Right forelimb (tissue), 1 donor: ENCODE measurements at regions not wholly inside any gene's neighbourhood (a gene's known extent, or its start where the extent isn't known, plus 50 kb on each side); places are given as distances from the start of the nearest gene placed in this dataset.

Experiments
- DNase-seq: peaks from one replicate; pipeline ENCODE4 v3.0.0-alpha.2; 2018

DNA sequence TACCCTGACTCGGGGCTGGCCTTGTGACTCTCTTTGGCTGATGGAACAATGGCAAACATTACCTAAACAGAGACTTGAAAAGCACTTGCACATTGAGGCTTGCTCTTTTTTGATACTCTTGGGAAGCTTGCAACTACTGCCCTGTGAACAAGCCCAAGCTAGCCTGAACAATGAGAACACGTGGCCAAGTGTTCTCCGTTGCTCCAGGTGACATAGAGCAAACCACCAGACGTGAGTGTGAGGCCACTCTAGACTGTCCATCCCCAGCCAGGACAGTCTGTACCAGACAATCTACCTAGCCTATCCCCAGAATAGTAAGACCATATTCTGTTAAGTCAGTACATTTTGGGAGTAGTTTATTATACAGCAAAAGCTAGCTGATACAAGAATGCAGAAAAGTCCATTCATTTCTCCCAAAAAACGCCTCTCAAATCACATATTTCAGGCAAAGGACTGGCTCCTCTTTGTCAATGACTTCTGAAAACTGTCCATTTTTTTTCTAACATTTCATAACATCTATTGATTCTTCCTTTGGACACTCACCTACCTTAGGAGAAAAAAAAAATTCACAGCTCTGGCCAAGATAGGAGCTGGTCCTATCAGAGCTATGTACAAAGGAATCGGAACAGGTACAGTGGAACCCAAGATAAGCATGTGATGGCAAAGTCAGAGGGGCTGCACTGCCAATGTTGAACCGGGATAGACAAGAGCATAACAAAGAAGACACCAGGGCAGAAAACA lies 142.1 kb upstream of the PKDCC start:
- no peak for DNase-seq

DNA sequence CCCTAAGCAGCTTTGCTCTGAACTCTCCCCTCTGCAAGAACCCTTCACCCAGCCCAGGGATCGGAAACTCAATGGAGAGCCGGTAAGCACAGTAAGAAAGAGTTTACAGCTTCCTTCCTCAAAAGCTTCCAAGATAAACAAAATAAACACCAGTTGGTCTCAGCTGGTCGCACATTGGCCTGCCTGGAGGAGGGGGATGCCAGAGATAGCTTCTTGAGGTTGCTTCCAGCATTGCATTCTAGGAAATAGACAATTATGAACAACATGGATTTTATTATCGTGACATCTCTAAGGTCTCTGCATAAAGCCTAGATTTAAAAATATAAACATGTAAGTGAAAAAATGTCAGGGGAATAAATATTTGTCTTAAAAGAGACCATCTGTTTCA lies 141.5 kb upstream of the PKDCC start:
- DNase-seq: no peak

DNA sequence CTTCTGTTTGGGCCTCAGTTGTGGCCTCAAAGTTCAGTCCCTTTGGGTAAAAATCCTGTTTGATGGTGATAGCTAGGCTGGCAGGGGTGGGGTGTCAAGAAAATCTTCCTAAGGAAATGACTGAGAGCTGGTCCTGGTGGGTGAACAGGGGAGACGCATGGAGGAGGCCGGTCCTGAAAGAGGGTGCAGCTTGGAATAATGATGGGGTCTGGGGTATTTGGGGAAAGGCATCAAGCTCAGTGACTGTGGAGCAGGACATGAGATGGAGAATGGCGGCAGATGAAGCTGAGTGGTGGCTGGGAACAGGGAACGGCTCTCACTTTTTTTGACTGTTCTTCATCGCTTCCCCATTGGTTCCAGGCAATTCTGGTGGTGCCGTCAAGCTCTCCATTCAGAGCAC lies 140.7 kb upstream of the PKDCC start:
- no peak for DNase-seq

DNA sequence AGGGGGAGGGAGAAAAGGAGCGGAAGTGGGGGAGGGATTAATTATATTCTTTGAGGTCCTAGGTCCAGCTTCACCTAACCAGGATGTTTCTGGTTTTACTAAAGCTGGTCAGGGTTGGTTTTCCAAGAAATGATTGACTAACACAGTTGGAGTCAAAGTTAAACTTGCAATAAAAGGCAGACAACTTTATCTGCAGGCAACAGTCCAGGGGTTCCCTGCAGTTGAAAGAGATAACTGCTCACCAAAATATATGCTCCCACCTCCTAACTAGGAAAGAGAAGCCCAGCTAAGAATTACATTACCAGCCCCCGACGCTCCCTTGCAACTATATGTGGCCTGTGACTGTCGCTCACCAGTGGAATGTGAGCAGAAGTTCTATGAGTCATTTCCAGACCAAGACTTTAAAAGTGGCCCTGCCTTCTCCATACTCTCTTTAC lies 140.0 kb upstream of the PKDCC start:
- DNase-seq: no peak

DNA sequence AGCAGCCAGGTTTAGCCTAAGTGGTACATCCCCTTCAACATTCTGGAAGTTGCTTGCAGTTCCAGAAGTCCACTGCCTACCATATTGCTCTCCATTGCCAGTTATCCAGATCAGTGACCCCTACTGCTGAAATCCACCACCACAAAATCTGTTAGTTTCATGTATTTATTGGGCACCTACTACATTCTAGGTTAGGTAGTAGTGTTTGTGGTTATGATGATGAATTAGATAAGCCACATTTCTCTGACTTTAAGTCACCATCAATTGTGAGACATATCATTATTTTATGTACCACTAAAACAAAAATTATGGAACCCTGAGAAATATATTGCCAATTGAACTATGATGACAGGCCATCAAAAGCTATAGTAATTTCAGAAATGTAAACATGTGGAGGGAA lies 139.5 kb upstream of the PKDCC start:
- no peak for DNase-seq

DNA sequence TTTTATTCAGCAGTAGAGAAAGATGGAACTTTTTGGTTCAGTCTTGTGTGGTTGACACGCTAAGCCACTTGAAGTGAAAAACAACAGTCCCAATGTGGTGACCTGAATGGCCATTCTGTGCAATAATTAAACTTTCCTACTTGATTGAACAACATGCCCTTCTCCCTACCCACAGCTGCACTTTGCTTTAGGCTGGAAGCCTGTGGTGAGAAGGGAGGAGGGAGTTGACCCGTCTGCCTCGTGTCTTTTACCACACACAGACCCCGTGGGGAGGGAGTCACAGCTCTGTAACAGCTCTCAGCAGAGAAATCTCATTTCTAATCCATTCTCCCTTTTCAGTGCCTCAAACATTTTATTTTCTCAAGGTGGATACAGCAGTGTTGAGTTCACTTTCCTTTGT lies 138.2 kb upstream of the PKDCC start:
- DNase-seq: no peak

DNA sequence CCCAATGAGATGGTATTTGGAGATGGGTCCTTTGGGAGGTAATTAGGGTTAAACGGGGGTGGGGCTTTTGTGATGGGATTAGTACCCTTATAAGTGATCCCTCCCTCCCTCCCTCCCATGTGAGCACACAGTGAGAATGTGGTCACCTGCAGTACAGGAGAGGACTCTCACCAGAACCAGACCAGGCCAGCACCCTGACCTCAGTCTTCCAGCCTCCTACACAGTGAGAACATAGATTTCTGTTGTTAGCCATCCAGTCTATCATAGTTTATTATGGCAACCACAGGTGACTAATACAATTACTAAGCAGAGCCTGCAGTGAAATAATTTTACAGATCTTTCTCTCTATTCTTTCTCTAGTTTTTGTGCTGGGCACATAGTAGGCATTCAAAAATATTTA lies 137.7 kb upstream of the PKDCC start:
- no peak for DNase-seq

DNA sequence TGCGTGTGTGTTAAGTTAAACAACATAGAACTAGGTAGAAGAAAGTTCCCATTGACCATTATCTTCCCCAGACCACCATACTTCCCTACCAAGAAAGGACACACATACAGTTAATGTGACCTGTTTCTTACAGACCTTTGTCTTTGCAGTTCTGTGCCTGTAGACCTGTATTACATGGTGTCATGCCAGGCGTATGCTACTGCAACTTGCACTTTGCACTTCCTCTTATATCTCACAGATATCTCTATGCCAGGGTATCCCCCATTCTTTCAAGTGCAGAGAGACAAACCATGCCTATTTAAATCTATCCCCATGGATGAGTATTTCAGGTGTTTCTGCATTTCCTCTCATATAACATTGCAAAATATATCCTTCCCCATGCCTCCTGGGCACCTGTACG lies 136.8 kb upstream of the PKDCC start:
- no peak for DNase-seq

DNA sequence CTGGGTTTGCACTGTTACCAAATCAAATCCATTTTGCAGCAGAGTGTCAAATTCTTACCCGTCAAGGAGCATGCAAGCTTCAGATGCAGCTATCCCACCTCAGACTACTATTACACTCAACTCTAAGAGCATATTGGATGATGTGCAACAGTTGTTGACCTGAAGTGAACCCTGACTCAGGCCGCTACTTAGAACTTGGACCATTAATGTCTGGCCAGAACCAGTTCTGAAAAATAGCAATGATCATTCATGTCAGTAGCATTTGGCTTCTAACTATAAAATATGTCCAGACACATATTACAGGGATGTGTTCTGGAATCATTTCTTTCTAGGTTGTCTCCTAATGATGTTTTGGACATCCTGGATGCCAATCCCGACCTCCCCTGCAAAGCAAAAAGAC lies 135.5 kb upstream of the PKDCC start:
- DNase-seq: no peak

DNA sequence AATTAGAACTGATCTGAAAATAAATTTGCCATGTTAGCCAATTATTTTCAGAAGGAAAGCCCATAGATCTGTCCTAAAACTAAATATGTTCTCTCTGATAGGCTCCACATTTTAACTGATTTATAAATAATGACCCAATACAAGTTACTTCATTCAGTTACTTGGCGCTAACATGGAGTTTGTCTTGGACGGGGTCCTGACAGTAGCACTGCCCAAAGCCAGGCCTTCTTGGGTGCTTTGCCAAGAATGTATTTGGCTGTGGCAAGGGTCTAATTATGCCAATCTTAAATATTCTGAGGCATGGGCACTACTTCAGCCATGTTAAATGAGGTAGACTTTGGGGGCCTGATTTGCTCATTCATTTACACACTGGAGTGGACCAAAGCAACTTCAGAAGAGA lies 135.0 kb upstream of the PKDCC start:
- no peak for DNase-seq

DNA sequence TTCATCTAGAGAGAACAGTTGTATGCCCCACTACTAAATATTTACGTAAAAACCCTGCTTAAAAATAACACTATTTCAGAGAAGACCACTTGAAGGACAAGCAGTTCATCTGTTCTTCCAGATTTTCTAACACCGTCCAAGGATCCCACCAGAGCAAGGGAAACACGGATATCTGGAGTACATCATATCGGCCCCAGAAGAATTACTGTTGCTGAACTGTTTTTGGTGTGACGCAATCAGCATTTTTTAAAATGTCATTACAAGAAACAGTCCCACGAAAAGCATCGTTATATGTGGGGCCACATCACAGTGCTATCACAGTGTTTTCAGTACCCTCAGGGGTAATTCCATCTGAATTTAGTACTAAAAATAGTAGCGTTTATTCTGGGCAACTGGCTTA lies 134.5 kb upstream of the PKDCC start:
- DNase-seq: no peak

DNA sequence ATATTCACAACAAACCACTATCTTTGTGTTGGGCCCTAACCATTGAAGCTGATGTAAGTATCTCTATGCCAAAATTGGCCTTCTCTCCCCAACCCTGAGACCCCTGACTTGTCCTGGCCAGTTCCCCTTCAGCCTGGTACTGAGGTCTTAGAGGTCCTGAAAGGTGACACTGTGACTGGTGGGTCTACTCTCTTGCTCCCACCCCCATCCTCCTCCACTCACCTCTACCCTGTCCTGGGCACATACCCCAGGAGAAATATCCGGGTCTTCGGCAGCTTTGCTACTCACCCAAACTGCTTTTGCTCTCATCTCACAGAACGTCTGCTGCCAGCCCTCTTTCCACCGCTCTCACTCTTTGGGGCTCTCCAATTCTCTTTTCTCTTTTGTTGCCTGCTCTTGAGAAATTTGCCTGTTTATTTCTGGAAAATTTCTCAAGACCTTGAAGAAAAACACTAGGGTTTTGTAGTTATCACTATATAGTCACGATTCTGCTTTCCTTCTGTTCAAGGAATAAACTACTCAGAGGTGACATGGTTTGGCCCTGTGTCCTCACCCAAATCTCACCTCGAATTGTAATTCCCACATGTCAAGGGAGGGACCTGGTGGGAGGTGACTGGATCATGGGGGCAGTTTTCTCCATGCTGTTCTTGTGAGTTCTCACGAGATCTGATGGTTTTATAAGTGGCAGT lies 133.8 kb upstream of the PKDCC start:
- no peak for DNase-seq

DNA sequence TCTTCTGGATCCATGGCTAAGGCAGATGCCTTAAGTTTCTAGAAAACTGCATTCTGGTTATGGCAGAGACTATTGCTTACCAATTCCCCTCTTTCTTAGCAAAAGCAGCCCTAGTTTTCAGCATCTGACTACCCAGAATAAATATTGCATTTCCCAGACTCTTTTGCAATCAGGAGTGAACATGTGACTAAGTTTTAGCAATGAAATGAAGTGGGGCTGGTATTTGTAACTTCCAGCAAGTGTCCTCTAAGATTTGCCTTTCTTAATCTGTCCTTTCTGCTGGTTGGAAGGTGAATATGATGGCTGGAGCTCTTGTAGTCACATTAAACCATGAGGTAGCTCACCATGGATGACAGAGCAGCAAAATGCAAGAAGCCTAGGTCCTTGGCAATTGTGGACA lies 132.9 kb upstream of the PKDCC start:
- DNase-seq: no peak

DNA sequence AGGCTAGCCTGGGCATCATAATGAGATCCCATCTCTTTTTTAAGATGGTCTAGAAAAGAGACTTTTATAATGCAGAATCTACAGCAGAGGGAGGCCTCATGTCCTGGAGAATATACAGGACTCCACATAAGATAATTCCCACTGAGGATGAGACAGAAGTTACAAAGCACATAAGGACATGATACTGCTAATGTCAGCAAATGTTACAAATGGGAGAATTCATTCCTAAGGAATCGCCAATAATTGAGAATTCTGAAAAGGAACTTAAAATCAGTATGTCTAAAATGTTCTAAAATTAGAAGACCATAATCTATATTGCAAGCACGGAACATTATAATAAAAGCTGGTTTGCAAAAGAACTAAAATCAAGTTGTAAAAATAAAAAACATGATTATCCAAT lies 131.6 kb upstream of the PKDCC start:
- no peak for DNase-seq

DNA sequence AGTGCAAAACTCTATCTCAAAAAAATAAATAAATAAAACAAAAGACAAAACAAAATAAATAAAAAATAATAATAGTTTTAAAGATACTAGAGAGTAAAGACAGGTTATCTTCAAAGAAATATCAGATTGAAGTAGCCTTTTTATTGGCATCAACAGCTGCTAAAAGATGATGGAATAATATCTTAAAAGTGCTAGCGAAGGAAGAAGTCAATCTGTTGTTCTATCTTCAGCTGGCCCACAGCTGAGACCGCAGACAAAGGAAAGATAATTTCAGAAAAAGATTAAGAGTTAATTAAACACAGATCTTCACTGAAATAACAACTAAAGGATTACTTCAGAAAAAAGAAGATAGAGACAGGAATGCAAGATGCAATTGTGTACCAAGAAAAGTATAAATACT lies 130.2 kb upstream of the PKDCC start:
- DNase-seq: no peak

DNA sequence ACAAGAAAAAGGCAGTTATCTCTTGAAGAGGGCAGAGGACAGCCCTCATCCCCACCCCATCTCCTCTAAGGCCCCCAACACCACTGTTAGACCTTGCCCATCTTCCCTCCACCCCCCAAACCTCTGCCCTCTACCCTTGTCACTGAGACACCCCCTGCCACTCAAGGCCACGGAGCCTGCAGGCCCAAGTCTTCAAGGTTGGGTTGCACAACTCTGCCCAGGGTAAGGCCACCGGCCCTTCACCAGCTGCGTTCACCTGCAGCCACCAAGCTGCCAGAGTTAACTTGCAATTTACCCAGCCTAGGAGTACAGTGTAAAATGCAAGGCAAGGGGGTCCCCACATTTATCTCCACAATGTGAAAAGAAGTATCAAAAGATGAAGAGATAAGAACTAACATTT lies 128.7 kb upstream of the PKDCC start:
- DNase-seq: no peak

DNA sequence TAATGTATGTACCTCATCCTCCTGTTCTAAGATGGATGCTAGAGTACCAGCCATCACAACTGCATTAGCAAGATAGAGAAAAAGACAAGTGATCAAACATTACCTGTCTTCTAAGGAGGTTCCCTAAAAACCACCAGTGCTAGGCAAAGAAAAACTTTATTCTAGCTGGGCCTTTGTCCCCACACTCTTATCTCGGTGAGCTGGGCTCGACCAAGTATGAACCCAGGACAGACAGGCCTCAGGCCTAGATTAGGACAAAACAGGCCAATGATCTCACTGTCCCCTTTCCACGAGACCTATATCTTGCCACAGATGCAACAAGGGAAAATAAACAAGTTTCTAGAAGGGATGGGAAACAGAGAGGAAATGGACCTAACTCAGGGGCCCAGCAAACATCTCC lies 127.6 kb upstream of the PKDCC start:
- DNase-seq: no peak

DNA sequence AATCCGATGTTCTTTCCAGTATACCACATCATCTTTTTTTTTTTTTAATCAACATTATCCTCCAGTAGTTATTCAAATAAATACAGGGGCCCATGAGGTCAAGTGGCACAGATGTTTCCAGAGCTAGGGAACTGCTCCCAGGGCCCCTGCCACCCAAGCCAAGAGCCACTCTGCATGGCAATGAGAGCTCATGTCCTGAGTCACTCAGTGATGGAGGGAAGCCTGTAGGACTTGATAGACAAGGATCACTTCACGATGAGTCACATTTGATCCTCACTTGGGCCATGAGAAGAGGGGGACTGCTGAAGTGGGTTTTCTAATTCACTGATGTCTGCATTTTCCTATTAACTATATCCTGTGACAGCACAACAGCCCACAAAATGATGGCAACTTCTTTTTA lies 127.0 kb upstream of the PKDCC start:
- no peak for DNase-seq

DNA sequence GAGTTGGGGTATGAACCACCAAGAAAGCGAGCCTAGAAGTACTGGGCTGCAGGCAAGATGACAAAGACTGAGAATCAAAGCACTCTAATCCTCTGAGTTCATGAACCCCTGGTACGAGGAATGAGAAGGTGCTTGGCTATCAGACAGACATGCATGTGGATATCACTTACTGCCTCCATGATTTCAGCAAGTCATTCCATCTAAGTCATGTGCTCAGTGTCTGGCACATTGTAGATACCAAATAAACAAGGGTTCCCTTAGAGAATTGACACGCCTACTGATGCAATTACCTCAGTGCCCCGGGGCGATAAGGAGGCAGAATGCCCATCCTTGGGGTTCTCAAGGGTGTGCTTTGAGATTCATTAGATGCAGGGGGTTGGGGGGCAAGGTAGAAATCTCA lies 125.6 kb upstream of the PKDCC start:
- DNase-seq: no peak

DNA sequence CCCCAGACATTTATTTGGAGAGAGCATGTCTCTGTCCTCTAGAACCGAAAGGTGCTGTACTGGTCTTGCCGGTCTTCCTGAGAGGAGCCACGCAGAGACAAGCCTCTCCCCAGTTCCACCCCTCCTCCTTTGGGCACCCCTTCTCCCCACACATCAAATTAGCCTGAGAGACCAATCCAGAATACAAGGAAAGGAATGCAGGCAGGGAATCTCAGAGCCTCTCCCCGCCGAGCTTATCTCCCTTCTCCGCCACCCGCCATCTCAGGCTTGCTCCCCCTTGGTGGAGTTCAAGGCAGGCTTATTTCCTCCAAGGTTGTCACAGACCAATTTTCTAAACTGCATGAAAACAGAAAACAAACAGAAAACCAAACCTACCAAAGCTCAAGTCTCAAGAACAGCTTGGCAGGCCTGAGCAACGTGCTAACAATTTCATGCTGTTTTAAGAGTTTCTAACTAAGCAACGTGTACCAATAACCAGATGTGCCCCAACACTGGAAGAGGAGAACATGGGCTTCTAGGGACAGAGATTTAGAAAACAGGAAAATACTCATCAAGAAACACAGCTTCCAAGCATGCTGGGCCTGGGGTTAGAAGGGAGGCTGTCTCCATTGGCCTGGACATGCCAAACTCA lies 124.5 kb upstream of the PKDCC start:
- DNase-seq: no peak

DNA sequence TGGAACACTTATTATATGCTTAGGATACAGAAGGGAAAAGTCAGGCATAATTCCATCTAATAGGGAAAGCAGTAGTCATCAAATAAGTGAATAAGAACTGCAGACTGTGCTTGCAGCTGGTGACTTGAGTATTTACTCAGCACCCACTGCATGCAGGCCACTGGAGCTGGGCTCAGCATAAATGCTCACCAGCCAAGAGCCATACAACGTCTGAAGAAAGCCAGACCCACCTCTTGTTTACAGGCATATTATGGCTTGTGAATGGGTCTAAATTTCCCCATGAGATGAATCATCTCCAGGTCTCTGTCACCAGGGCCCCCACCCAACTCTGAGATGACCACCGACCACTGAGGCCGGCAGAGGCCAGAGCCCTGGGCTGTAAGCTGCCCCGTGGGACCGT lies 123.8 kb upstream of the PKDCC start:
- DNase-seq: no peak

DNA sequence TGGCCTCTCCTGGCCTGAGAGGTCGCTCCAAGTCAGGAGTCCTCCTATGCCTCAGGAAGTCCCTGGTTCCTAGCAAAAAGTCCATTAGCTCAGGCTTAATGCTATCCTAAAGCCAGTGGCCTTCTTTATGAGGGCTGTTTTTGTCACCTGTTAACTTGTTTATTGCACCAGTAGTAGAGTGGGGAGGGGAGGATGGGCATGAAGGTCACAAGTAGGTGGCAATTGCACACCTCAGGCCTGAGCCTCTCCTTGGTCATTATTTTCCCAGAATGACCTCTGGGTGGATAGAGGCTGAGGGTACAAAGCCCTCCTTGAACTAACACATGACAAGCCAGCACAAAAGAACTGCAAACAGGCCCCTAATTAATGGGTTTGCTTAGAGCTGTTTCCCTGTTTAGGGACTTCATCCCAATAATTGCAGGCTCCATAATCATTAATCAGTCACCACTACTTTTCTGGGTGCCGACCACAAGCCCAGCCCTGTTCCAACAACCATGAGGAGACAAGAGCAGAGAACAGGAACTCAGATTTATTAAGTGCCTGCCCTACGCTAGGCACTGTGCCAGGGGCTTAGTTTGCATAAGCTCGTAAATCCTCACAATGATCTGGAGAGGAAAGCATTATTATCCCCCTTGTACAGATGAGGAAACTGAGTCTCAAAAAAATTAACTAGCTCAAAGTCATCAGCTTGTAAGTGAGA lies 123.0 kb upstream of the PKDCC start:
- DNase-seq: no peak

DNA sequence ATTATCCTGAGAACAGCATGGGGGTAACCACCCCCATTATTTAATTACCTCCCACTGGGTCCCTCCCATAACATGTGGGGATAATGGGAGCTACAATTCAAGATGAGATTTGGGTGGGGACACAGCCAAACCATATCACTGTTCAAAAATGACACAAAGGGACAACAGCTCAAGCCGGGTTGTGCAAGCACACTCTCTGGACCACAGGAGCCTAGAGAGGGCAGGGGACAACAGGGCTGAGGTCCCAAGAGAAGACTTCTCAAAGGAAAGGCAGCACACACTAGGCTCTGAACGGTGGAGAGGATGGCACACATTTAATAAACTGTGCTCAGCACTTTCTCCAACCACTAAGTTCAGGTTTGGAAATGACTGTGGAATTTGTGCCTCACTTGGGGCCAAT lies 122.1 kb upstream of the PKDCC start:
- DNase-seq: no peak
